Right atrium auricular region (tissue), 2 donors: ENCODE measurements at regions not wholly inside any gene's neighbourhood (a gene's known extent, or its start where the extent isn't known, plus 50 kb on each side); places are given as distances from the start of the nearest gene placed in this dataset.

ENCODE experiments used
- DNase-seq: peaks from one replicate; pipeline ENCODE4 v3.0.0-alpha.2; 2019; ENCODE audit warnings: low spot score
- H3K27ac ChIP-seq, 2 donors: fragments of 200-600 bp; sonication (generic); 1 replicate in 1 of 2; 2 replicates in 1 of 2; pipeline ENCODE4 v1.5.1; 2016 to 2019
- H3K27me3 ChIP-seq, 2 donors: fragments of 200-600 bp; sonication (generic); one replicate each; pipeline versions ENCODE4 v1.5.1 to v1.6.0; 2017 to 2019
- H3K36me3 ChIP-seq: fragments of 200-600 bp; sonication (generic); one replicate; pipeline ENCODE4 v1.5.1; 2016
- H3K4me1 ChIP-seq, 2 donors: fragments of 200-600 bp; sonication (generic); one replicate each; pipeline versions ENCODE4 v1.5.1 to v1.6.0; 2017 to 2019
- H3K4me3 ChIP-seq, 2 donors: fragments of 200-600 bp; sonication (generic); 1 replicate in 1 of 2; 2 replicates in 1 of 2; pipeline ENCODE4 v1.5.1; 2017 to 2019; ENCODE audit warnings: mild to moderate bottlenecking in 1 of 2, moderate library complexity in 1 of 2
- H3K9me3 ChIP-seq, 2 donors: fragments of 200-600 bp; sonication (generic); one replicate each; pipeline ENCODE4 v1.5.1; 2019
- TF ChIP-seq, protein P1 (sequence below), 2 donors: fragments of 200-600 bp; sonication (generic); IDR thresholded peaks; one replicate each; pipeline ENCODE4 v1.5.1; 2019; ENCODE audit warnings: antibody characterized with exemption in 2 of 2

GRCh38 chr3:106114848-106115247 is 246.0 kb upstream of the CBLB start:
- H3K9me3 ChIP-seq = no peaks in the 10 kb centered on the region
- TF ChIP-seq, protein P1, sequence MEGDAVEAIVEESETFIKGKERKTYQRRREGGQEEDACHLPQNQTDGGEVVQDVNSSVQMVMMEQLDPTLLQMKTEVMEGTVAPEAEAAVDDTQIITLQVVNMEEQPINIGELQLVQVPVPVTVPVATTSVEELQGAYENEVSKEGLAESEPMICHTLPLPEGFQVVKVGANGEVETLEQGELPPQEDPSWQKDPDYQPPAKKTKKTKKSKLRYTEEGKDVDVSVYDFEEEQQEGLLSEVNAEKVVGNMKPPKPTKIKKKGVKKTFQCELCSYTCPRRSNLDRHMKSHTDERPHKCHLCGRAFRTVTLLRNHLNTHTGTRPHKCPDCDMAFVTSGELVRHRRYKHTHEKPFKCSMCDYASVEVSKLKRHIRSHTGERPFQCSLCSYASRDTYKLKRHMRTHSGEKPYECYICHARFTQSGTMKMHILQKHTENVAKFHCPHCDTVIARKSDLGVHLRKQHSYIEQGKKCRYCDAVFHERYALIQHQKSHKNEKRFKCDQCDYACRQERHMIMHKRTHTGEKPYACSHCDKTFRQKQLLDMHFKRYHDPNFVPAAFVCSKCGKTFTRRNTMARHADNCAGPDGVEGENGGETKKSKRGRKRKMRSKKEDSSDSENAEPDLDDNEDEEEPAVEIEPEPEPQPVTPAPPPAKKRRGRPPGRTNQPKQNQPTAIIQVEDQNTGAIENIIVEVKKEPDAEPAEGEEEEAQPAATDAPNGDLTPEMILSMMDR (IDR thresholded peaks at IDR 0.05) = no peak
- H3K4me3 ChIP-seq = no peak overlapping the region
- H3K36me3 ChIP-seq = no peaks in the 10 kb centered on the region
- H3K27ac ChIP-seq = no peak overlapping the region
- H3K27me3 ChIP-seq = no peaks in the 10 kb centered on the region
- H3K4me1 ChIP-seq = no peaks in the 10 kb centered on the region
- DNase-seq = no peak

GRCh38 chr3:106115557-106115956 is 246.7 kb upstream of the CBLB start:
- Histone ChIP-seq H3K27me3 (no peaks in the 10 kb centered on the region), H3K27ac (no peak overlapping the region), H3K36me3 (no peaks in the 10 kb centered on the region), H3K4me3 (no peak overlapping the region), H3K9me3 (no peaks in the 10 kb centered on the region), H3K4me1 (peaks cover 0 to 7% of the 10 kb centered on the region in 2 donors)
- DNase-seq = no peak
- TF ChIP-seq, protein P1 (IDR thresholded peaks at IDR 0.05) = no peak

DNA sequence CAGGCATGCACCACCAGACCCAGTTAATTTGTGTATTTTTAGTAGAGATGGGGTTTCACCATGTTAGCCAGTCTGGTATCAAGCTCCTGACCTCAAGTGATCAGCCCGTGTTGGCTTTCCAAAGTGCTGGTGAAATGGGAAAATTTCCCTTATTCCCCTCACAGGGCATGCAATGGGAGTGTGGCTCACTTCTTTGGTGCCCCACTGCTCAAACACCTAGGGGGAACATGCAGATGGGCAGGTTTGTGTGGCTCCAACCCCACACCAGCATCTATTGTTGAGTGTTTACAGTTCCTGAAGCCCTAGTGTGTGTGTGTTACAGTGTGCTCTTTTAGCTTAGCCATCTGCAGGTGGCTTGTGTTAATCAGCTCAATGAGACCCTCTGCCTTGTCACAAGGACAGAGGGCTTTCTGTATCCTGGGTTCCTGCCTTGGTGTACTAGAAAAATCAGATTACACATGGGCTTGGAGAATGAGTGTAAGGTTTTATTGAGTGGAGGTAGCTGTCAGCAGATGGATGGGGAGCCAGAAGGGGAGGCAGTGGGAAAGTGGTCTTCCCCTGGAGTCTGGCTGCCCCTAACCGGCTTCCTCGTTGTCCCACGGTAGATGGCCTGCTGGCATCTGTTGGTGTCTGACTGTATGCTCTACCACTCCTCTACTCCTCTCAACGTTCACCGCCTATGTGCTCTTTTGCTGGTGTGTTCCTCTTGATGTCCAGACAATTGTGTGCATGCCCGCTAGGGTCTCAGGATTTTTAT is 248.1 kb upstream of the CBLB start:
- H3K4me1 ChIP-seq = peaks cover 0 to 7% of the 10 kb centered on the region in 2 donors
- TF ChIP-seq, protein P1 (IDR thresholded peaks at IDR 0.05) = no peak
- no peak for DNase-seq
- H3K36me3 ChIP-seq = no peaks in the 10 kb centered on the region
- no peak overlapping the region for H3K27ac ChIP-seq
- H3K9me3 ChIP-seq = no peaks in the 10 kb centered on the region
- H3K4me3 ChIP-seq = no peak overlapping the region
- H3K27me3 ChIP-seq = no peaks in the 10 kb centered on the region

- H3K27me3 ChIP-seq = no peaks in the 10 kb centered on the region
- H3K4me3 ChIP-seq = no peak overlapping the region
- no peak overlapping the region for H3K27ac ChIP-seq
- H3K9me3 ChIP-seq = no peaks in the 10 kb centered on the region
- peaks cover 0 to 7% of the 10 kb centered on the region in 2 donors for H3K4me1 ChIP-seq
- DNase-seq = no peak
- no peaks in the 10 kb centered on the region for H3K36me3 ChIP-seq
- TF ChIP-seq, protein P1 (IDR thresholded peaks at IDR 0.05) = no peak
Measured at GRCh38 chr3:106117490-106117858, 248.7 kb upstream of the CBLB start.

GRCh38 chr3:106119614-106120082 is 250.8 kb upstream of the CBLB start:
- peaks cover 0 to 7% of the 10 kb centered on the region in 2 donors for H3K4me1 ChIP-seq
- H3K36me3 ChIP-seq = no peaks in the 10 kb centered on the region
- no peaks in the 10 kb centered on the region for H3K27me3 ChIP-seq
- no peak overlapping the region for H3K27ac ChIP-seq
- no peak overlapping the region for H3K4me3 ChIP-seq
- no peaks in the 10 kb centered on the region for H3K9me3 ChIP-seq
- no peak for DNase-seq
- TF ChIP-seq, protein P1 (IDR thresholded peaks at IDR 0.05) = no peak

GRCh38 chr3:106120356-106120755 is 251.5 kb upstream of the CBLB start:
- H3K4me1 ChIP-seq = peaks cover 0 to 7% of the 10 kb centered on the region in 2 donors
- H3K27me3 ChIP-seq = no peaks in the 10 kb centered on the region
- no peaks in the 10 kb centered on the region for H3K36me3 ChIP-seq
- no peak for DNase-seq
- no peak overlapping the region for H3K4me3 ChIP-seq
- TF ChIP-seq, protein P1 (IDR thresholded peaks at IDR 0.05) = no peak
- no peaks in the 10 kb centered on the region for H3K9me3 ChIP-seq
- H3K27ac ChIP-seq = no peak overlapping the region
